IMR-90 (cell line): ENCODE measurements at regions not wholly inside any gene's neighbourhood (a gene's known extent, or its start where the extent isn't known, plus 50 kb on each side); places are given as distances from the start of the nearest gene placed in this dataset.

Experiments
- ATAC-seq: fragments of 200-7000 bp; cut with Tn5 transposase; 2 replicates; pipeline ENCODE4 v1.9.1; 2020; ENCODE audit warnings: low read depth, mild to moderate bottlenecking, moderate library complexity
- BruUV-seq: library from RNA; stranded (reverse); fragments of 400-500 nt; replicated peaks from 2 replicates; lab custom pipeline; 2021; lab: Mats Ljungman, UMichigan
- CTCF ChIA-PET: fragments of 300-600 bp; formaldehyde crosslinking; extraction: SDS; loops from one replicate; lab custom pipeline; 2021; ENCODE audit warnings: antibody characterized with exemption; lab: Yijun Ruan, JAX
- POLR2A ChIA-PET: fragments of 300-600 bp; sonication (Branson Sonifier 250); formaldehyde crosslinking; loops from one replicate; lab custom pipeline; 2022; ENCODE audit warnings: antibody characterized with exemption; ENCODE audit not compliant: unreplicated experiment; lab: Charles Lee
- DNase-seq: peaks from one replicate; pipeline ENCODE4 v3.0.0; 2013
- H2AFZ ChIP-seq: replicated peaks from 2 replicates; pipeline ENCODE3; 2013; ENCODE audit warnings: low read length, mild to moderate bottlenecking; ENCODE audit not compliant: poor library complexity
- H2AK5ac ChIP-seq: 2 replicates; pipeline ENCODE4 v1.6.1; 2013; ENCODE audit warnings: low read depth, low read length, inconsistent platforms
- H2AK9ac ChIP-seq: replicated peaks from 2 replicates; pipeline ENCODE3; 2013; ENCODE audit warnings: mild to moderate bottlenecking, low read depth, low read length, moderate library complexity; ENCODE audit not compliant: poor library complexity
- H2BK120ac ChIP-seq: 2 replicates; pipeline ENCODE4 v1.6.1; 2013; ENCODE audit warnings: low read depth, low read length, inconsistent platforms
- H2BK15ac ChIP-seq: 3 replicates; pipeline ENCODE4 v1.6.1; 2013; ENCODE audit warnings: low read depth, low read length, inconsistent platforms
- H2BK20ac ChIP-seq: 2 replicates; pipeline ENCODE4 v1.6.1; 2013; ENCODE audit warnings: low read depth, mild to moderate bottlenecking, inconsistent platforms, low read length, moderate library complexity
- H2BK5ac ChIP-seq: 2 replicates; pipeline ENCODE4 v1.6.1; 2013; ENCODE audit warnings: mild to moderate bottlenecking, low read depth, low read length, inconsistent platforms; ENCODE audit not compliant: poor library complexity, severe bottlenecking
- H3K14ac ChIP-seq: replicated peaks from 2 replicates; pipeline ENCODE4 v1.6.1; 2013; ENCODE audit warnings: low read depth, low read length, inconsistent platforms
- H3K18ac ChIP-seq: 2 replicates; pipeline ENCODE4 v1.6.1; 2013; ENCODE audit warnings: low read depth, low read length, control low read depth
- H3K23ac ChIP-seq: 2 replicates; pipeline ENCODE4 v1.6.1; 2013; ENCODE audit warnings: low read depth, low read length, inconsistent platforms
- H3K27ac ChIP-seq: 2 replicates; pipeline ENCODE4 v1.5.1; 2013; ENCODE audit warnings: mild to moderate bottlenecking, control low read depth, low read length; ENCODE audit not compliant: insufficient read depth
- H3K27me3 ChIP-seq: 2 replicates; pipeline ENCODE4 v1.6.1; 2013; ENCODE audit warnings: low read length; ENCODE audit not compliant: control insufficient read depth, insufficient read depth
- H3K36me3 ChIP-seq: 2 replicates; pipeline ENCODE4 v1.6.1; 2013; ENCODE audit warnings: low read length, mixed read lengths; ENCODE audit not compliant: control insufficient read depth, insufficient read depth
- H3K4ac ChIP-seq: 2 replicates; pipeline ENCODE4 v1.6.1; 2013; ENCODE audit warnings: low read depth, low read length, inconsistent platforms
- H3K4me1 ChIP-seq: 2 replicates; pipeline ENCODE4 v1.6.1; 2013; ENCODE audit warnings: low read length, mixed read lengths; ENCODE audit not compliant: control insufficient read depth, insufficient read depth
- H3K4me2 ChIP-seq: 2 replicates; pipeline ENCODE4 v1.6.1; 2013; ENCODE audit warnings: low read depth, mild to moderate bottlenecking, control low read depth, low read length, moderate library complexity
- H3K4me3 ChIP-seq: 2 replicates; pipeline ENCODE4 v1.5.1; 2013; ENCODE audit warnings: low read depth, mild to moderate bottlenecking, control low read depth, low read length, moderate library complexity; ENCODE audit not compliant: insufficient read depth
- H3K56ac ChIP-seq: 2 replicates; pipeline ENCODE4 v1.6.1; 2013; ENCODE audit warnings: low read length, inconsistent platforms; ENCODE audit not compliant: insufficient read depth; ENCODE audit errors: extremely low read depth
- H3K79me1 ChIP-seq, 2 experiments: 2 replicates each; pipeline ENCODE4 v1.6.1; 2013; ENCODE audit warnings: low read length in 2 of 2, inconsistent platforms in 1 of 2, low read depth in 1 of 2
- H3K9ac ChIP-seq: 2 replicates; pipeline ENCODE4 v1.6.1; 2013; ENCODE audit warnings: low read depth, low read length, control low read depth
- H3K9me1 ChIP-seq: 2 replicates; pipeline ENCODE4 v1.6.1; 2013; ENCODE audit warnings: low read length, inconsistent platforms; ENCODE audit not compliant: insufficient read depth
- H3K9me3 ChIP-seq: 2 replicates; pipeline ENCODE4 v1.6.1; 2013; ENCODE audit warnings: low read length; ENCODE audit not compliant: control insufficient read depth, insufficient read depth
- H4K20me1 ChIP-seq: 2 replicates; pipeline ENCODE4 v1.6.1; 2013; ENCODE audit warnings: low read length, inconsistent platforms; ENCODE audit not compliant: insufficient read depth
- H4K5ac ChIP-seq: 2 replicates; pipeline ENCODE4 v1.6.1; 2013; ENCODE audit warnings: mild to moderate bottlenecking, low read depth, low read length, control low read depth
- H4K8ac ChIP-seq, 2 experiments: 2 replicates each; pipeline ENCODE4 v1.6.1; 2013; ENCODE audit warnings: low read depth in 2 of 2, low read length in 2 of 2, control low read depth in 1 of 2, inconsistent platforms in 1 of 2
- H4K91ac ChIP-seq: 2 replicates; pipeline ENCODE4 v1.6.1; 2013; ENCODE audit warnings: low read depth, low read length, inconsistent platforms; ENCODE audit not compliant: insufficient read depth
- BHLHE40 ChIP-seq: fragments of 150-350 bp; IDR thresholded peaks from 2 replicates; pipeline ENCODE4 v1.6.1; 2016; ENCODE audit warnings: mild to moderate bottlenecking, low read depth, low read length
- CEBPB ChIP-seq: IDR thresholded peaks from 2 replicates; pipeline ENCODE4 v1.6.1; 2012; ENCODE audit warnings: low read depth, low read length, improper control_type of control experiment
- CHD1 ChIP-seq: IDR thresholded peaks from 2 replicates; pipeline ENCODE4 v1.6.1; 2012; ENCODE audit warnings: low read depth, low read length, improper control_type of control experiment
- CTCF ChIP-seq: conservative IDR thresholded peaks from 2 replicates; pipeline ENCODE4 v1.5.1; 2012; ENCODE audit warnings: mild to moderate bottlenecking, low read depth, low read length, improper control_type of control experiment
- ELK1 ChIP-seq: fragments of 150-350 bp; IDR thresholded peaks from 2 replicates; pipeline ENCODE4 v1.6.1; 2016; ENCODE audit warnings: low read depth, mild to moderate bottlenecking, low read length, moderate library complexity, borderline replicate concordance
- FOS ChIP-seq: fragments of 150-350 bp; IDR thresholded peaks from 2 replicates; pipeline ENCODE4 v1.6.1; 2016; ENCODE audit warnings: low read depth, low read length
- MAFK ChIP-seq: IDR thresholded peaks from 2 replicates; pipeline ENCODE4 v1.6.1; 2012; ENCODE audit warnings: low read depth, low read length, improper control_type of control experiment
- MAZ ChIP-seq: IDR thresholded peaks from 2 replicates; pipeline ENCODE4 v1.6.1; 2012; ENCODE audit warnings: low read depth, mild to moderate bottlenecking, low read length, improper control_type of control experiment, moderate library complexity, borderline replicate concordance
- MXI1 ChIP-seq: IDR thresholded peaks from 2 replicates; pipeline ENCODE4 v1.6.1; 2012; ENCODE audit warnings: low read depth, mild to moderate bottlenecking, low read length, moderate library complexity, borderline replicate concordance
- NFE2L2 ChIP-seq: fragments of 150-350 bp; IDR thresholded peaks from 2 replicates; pipeline ENCODE4 v1.6.1; 2016; ENCODE audit warnings: low read depth, mild to moderate bottlenecking, low read length
- POLR2A ChIP-seq: IDR thresholded peaks from 2 replicates; pipeline ENCODE4 v1.6.1; 2012; ENCODE audit warnings: mild to moderate bottlenecking, low read depth, low read length
- RAD21 ChIP-seq: IDR thresholded peaks from 2 replicates; pipeline ENCODE4 v1.6.1; 2012; ENCODE audit warnings: low read length, improper control_type of control experiment
- RCOR1 ChIP-seq: IDR thresholded peaks from 2 replicates; pipeline ENCODE4 v1.6.1; 2012; ENCODE audit warnings: mild to moderate bottlenecking, low read length, improper control_type of control experiment; ENCODE audit not compliant: insufficient replicate concordance
- RFX5 ChIP-seq: IDR thresholded peaks from 2 replicates; pipeline ENCODE4 v1.8.0; 2012; ENCODE audit warnings: low read depth, mild to moderate bottlenecking, low read length, moderate library complexity
- SMC3 ChIP-seq: fragments of 150-350 bp; IDR thresholded peaks from 2 replicates; pipeline ENCODE4 v1.6.1; 2016; ENCODE audit warnings: low read depth, mild to moderate bottlenecking, antibody characterized with exemption, low read length, moderate library complexity
- USF2 ChIP-seq: fragments of 150-350 bp; IDR thresholded peaks from 2 replicates; pipeline ENCODE4 v1.6.1; 2017; ENCODE audit warnings: mild to moderate bottlenecking, antibody characterized with exemption, low read length, low read depth
- WGBS, 2 experiments: methylation state at CpG; one replicate each; pipeline versions ENCODE4 v1.1.5 to v1.1.7; 2013; ENCODE audit warnings: missing lambda C conversion rate in 2 of 2; ENCODE audit not compliant: insufficient read length in 1 of 2; ENCODE audit errors: extremely low coverage in 2 of 2; 5-methylcytosine and 5-hydroxymethylcytosine counted together
- dilution Hi-C: fragments of 300-500 bp; cut with HindIII; formaldehyde crosslinking; loops from one replicate; pipeline ENCODE4 v1.14.3; 2018; ENCODE audit warnings: low sequenced_read_pairs; ENCODE audit not compliant: unreplicated experiment
- in situ Hi-C: fragments of 300-500 bp; cut with MboI; formaldehyde crosslinking; loops from 3 replicates; pipeline ENCODE4 v1.14.3; 2019; ENCODE audit warnings: low sequenced_read_pairs, inconsistent platforms, mixed read lengths
- intact Hi-C: fragments of 100-400 bp; cut with micrococcal nuclease; formaldehyde crosslinking; loops from 2 replicates; pipeline ENCODE4 v1.10.0; 2022

- no peak overlapping the region for H4K91ac ChIP-seq
- no peak overlapping the region for H3K4me2 ChIP-seq
- no peaks in the 10 kb centered on the region for H3K4me1 ChIP-seq
- CTCF ChIA-PET, result no interaction called here
- no peak overlapping the region for H2BK20ac ChIP-seq
- H4K5ac ChIP-seq, result no peak overlapping the region
- intact Hi-C loops (no loop called here), dilution Hi-C loops (no loop called here), in situ Hi-C loops (no loop called here)
- H3K18ac ChIP-seq, result no peak overlapping the region
- H3K9me3 ChIP-seq, result peaks cover 11% of the 10 kb centered on the region
- ATAC-seq, result no peak
- H4K8ac ChIP-seq, result no peak overlapping the region
- no peak overlapping the region for H3K4ac ChIP-seq
- no peaks in the 10 kb centered on the region for H4K20me1 ChIP-seq
- no peaks in the 10 kb centered on the region for H3K9me1 ChIP-seq
- H3K27me3 ChIP-seq, result no peaks in the 10 kb centered on the region
- H2BK15ac ChIP-seq, result no peak overlapping the region
- no peak overlapping the region for H3K9ac ChIP-seq
- TF ChIP-seq RFX5, result no peak
- no peak for TF ChIP-seq ELK1
- no peak for TF ChIP-seq BHLHE40
- no peak for TF ChIP-seq MAFK
- no peak for TF ChIP-seq CTCF
- no peak for TF ChIP-seq RAD21
- no peak for TF ChIP-seq POLR2A
- TF ChIP-seq SMC3, result no peak
- no peak for TF ChIP-seq NFE2L2
- TF ChIP-seq FOS, result no peak
- TF ChIP-seq MAZ, result no peak
- TF ChIP-seq CEBPB, result no peak
- TF ChIP-seq MXI1, result no peak
- TF ChIP-seq USF2, result no peak
- no peak for TF ChIP-seq CHD1
- TF ChIP-seq RCOR1, result no peak
- WGBS, 2 experiments, result no CpG with 5 or more reads among the region's 2 CpGs
- no peaks in the 10 kb centered on the region for H3K79me1 ChIP-seq
- H3K23ac ChIP-seq, result no peak overlapping the region
- BruUV-seq, result no TSS peak
- H2AK5ac ChIP-seq, result no peak overlapping the region
- H2AFZ ChIP-seq, result no peak overlapping the region
- H3K27ac ChIP-seq, result no peak overlapping the region
- no peak overlapping the region for H3K56ac ChIP-seq
- H2BK5ac ChIP-seq, result no peak overlapping the region
- no peak overlapping the region for H3K4me3 ChIP-seq
- no peak overlapping the region for H2AK9ac ChIP-seq
- no peak overlapping the region for H3K14ac ChIP-seq
- no peak for DNase-seq
- POLR2A ChIA-PET, result no interaction called here
- H2BK120ac ChIP-seq, result no peak overlapping the region
- no peaks in the 10 kb centered on the region for H3K36me3 ChIP-seq
Measured at GRCh38 chr1:209023790-209024189, 559.7 kb upstream of the CAMK1G start.
